ENCODE measurements at regions not wholly inside any gene's neighbourhood (a gene's known extent, or its start where the extent isn't known, plus 50 kb on each side); places are given as distances from the start of the nearest gene placed in this dataset.

DNA sequence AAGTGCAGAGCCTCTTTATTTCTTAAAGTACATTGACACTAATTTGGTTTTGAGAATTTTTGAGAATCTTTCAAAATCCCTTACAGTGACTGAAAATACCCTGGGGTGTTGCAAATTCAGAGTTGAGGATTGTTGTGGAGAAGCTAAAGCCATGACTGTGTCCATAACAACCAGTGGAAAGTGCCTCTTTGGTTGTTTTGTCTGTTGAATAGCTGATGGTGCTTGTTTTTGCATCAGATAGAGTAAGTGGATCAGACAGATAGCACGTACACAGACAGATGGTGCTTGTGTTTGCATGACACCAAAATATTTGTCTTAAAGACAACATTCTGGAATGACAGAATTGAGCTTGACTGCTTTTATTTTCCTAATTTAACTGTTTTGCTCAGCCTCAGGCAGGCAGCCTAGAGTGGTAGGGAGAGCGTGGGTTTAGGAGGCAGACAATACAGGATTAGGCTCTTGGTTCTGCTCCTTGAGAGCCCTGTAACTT lies 265.0 kb downstream of the IL20RB start:
- TF ChIP-seq ASH2L (IDR thresholded peaks at IDR 0.05; ENCODE audit: insufficient read length, low read depth, low read length), result no peak
- TF ChIP-seq, protein P1, sequence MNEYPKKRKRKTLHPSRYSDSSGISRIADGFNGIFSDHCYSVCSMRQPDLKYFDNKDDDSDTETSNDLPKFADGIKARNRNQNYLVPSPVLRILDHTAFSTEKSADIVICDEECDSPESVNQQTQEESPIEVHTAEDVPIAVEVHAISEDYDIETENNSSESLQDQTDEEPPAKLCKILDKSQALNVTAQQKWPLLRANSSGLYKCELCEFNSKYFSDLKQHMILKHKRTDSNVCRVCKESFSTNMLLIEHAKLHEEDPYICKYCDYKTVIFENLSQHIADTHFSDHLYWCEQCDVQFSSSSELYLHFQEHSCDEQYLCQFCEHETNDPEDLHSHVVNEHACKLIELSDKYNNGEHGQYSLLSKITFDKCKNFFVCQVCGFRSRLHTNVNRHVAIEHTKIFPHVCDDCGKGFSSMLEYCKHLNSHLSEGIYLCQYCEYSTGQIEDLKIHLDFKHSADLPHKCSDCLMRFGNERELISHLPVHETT (CRISPR knock-in tag; conservative IDR thresholded peaks at IDR 0.05), result no peak
- no peak for TF ChIP-seq POLR2AphosphoS5 (IDR thresholded peaks at IDR 0.05; ENCODE audit: low read depth, low read length)
- no peak for TF ChIP-seq FOXP1 (IDR thresholded peaks at IDR 0.05)
- no peak for TF ChIP-seq FOXP1 (CRISPR knock-in tag; IDR thresholded peaks at IDR 0.05)
- TF ChIP-seq, protein P2, sequence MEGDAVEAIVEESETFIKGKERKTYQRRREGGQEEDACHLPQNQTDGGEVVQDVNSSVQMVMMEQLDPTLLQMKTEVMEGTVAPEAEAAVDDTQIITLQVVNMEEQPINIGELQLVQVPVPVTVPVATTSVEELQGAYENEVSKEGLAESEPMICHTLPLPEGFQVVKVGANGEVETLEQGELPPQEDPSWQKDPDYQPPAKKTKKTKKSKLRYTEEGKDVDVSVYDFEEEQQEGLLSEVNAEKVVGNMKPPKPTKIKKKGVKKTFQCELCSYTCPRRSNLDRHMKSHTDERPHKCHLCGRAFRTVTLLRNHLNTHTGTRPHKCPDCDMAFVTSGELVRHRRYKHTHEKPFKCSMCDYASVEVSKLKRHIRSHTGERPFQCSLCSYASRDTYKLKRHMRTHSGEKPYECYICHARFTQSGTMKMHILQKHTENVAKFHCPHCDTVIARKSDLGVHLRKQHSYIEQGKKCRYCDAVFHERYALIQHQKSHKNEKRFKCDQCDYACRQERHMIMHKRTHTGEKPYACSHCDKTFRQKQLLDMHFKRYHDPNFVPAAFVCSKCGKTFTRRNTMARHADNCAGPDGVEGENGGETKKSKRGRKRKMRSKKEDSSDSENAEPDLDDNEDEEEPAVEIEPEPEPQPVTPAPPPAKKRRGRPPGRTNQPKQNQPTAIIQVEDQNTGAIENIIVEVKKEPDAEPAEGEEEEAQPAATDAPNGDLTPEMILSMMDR (CRISPR knock-in tag; IDR thresholded peaks at IDR 0.05), result no peak
- TF ChIP-seq SMARCC2 (IDR thresholded peaks at IDR 0.05), result no peak
- TF ChIP-seq ZNF468 (CRISPR knock-in tag; IDR thresholded peaks at IDR 0.05), result no peak
- no peak for TF ChIP-seq GABPB1 (CRISPR knock-in tag; IDR thresholded peaks at IDR 0.05)
- TF ChIP-seq JUN (CRISPR knock-in tag; IDR thresholded peaks at IDR 0.05), result no peak

Measured in HepG2 (cell line).